ENCODE measurements at regions not wholly inside any gene's neighbourhood (a gene's known extent, or its start where the extent isn't known, plus 50 kb on each side); places are given as distances from the start of the nearest gene placed in this dataset.

DNA sequence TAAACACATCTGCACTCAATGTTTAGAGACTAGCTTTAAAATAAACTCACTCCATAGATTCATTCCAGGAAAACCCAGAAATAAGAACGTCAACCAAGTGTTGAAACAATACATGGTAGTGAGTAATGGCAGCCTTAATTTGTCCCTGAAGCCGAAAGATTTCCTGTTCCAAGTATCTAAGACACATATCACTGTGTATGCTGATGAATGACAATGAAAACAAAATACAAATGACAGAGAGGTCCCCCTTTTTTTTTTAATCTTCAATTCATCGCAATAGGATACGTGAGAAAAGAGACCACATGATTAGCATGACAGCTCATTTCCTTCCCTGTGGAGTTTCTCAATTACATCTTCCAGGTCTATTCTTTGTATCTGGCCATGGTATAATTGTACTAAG is 160.5 kb upstream of the STK17B start:
- no peak for DNase-seq (ENCODE audit: unreplicated experiment)
- Mint-ChIP-seq H3K4me1 (ENCODE audit: insufficient read depth, unreplicated experiment) (peaks cover 9% of the 10 kb centered on the region), H3K27me3 (ENCODE audit: insufficient read depth, unreplicated experiment) (no peaks in the 10 kb centered on the region), H3K27ac (ENCODE audit: low read depth, unreplicated experiment) (no peak overlapping the region), H3K36me3 (ENCODE audit: insufficient read depth, unreplicated experiment) (no peaks in the 10 kb centered on the region), H3K9me3 (ENCODE audit: unreplicated experiment) (no peaks in the 10 kb centered on the region), H3K4me3 (ENCODE audit: unreplicated experiment) (no peak overlapping the region)
- POLR2A ChIA-PET, result no interaction called here
- TF ChIP-seq CTCF (IDR thresholded peaks at IDR 0.05; ENCODE audit: unreplicated experiment), result no peak
- no TSS peak for BruUV-seq (replicated peaks)
- intact Hi-C loops (cut with micrococcal nuclease), result loop anchor here (10.0 kb wide), 1 partner anchor 167 kb away; no protein-coding TSS in a partner anchor
- CTCF ChIA-PET, result interaction anchor here (0.6 to 1.6 kb wide), 3 partner anchors 122 to 254 kb away, joined by 3 to 5 read pairs (median 3); no protein-coding TSS in a partner anchor

GRCh38 chr2:196333397-196333796 is 162.0 kb upstream of the STK17B start:
- H3K4me3 Mint-ChIP-seq (ENCODE audit: unreplicated experiment), result no peak overlapping the region
- CTCF ChIA-PET, result no interaction called here
- BruUV-seq (replicated peaks), result no TSS peak
- H3K36me3 Mint-ChIP-seq (ENCODE audit: insufficient read depth, unreplicated experiment), result no peaks in the 10 kb centered on the region
- TF ChIP-seq CTCF (IDR thresholded peaks at IDR 0.05; ENCODE audit: unreplicated experiment), result no peak
- H3K27me3 Mint-ChIP-seq (ENCODE audit: insufficient read depth, unreplicated experiment), result no peaks in the 10 kb centered on the region
- no peak for DNase-seq (ENCODE audit: unreplicated experiment)
- no peak overlapping the region for H3K27ac Mint-ChIP-seq (ENCODE audit: low read depth, unreplicated experiment)
- intact Hi-C loops (cut with micrococcal nuclease), result loop anchor here (10.0 kb wide), 1 partner anchor 169 kb away; no protein-coding TSS in a partner anchor
- peaks cover 9% of the 10 kb centered on the region for H3K4me1 Mint-ChIP-seq (ENCODE audit: insufficient read depth, unreplicated experiment)
- POLR2A ChIA-PET, result no interaction called here
- H3K9me3 Mint-ChIP-seq (ENCODE audit: unreplicated experiment), result no peaks in the 10 kb centered on the region

DNA sequence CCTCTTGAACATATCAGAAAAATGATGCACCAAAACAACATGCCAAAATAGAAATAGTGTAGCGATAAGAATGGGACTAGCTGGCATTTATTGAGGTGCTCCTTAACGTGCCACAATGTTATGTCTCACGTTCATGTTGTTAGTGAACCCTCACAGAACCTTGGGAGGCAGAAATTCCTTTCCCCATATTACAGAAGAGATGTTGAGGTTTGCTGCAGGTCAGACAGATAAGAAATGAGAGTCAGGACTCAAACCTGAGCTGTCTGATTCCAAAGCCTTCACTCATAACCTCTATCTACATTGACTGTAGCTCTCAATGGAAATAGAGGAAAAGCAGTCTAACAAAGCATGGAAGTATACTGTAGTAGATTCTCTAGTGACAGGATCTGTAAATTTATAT is 163.3 kb upstream of the STK17B start:
- no peak overlapping the region for H3K27ac Mint-ChIP-seq (ENCODE audit: low read depth, unreplicated experiment)
- CTCF ChIA-PET, result interaction anchor here (0.6 to 1.4 kb wide), 5 partner anchors 34 to 266 kb away, joined by 3 to 11 read pairs (median 3); partner anchors contain the start of gene DNAH7

GRCh38 chr2:196335221-196335634 is 163.8 kb upstream of the STK17B start:
- intact Hi-C loops (cut with micrococcal nuclease), result loop anchor here (10.0 kb wide), 1 partner anchor 170 kb away; no protein-coding TSS in a partner anchor
- DNase-seq (ENCODE audit: unreplicated experiment), result peak; percentile 42
- CTCF ChIA-PET, result interaction anchor here (0.7 to 1.4 kb wide), 4 partner anchors 34 to 856 kb away, joined by 3 to 11 read pairs (median 4); no protein-coding TSS in a partner anchor
- BruUV-seq (replicated peaks), result no TSS peak
- Mint-ChIP-seq H3K4me3 (ENCODE audit: unreplicated experiment) (no peak overlapping the region), H3K27me3 (ENCODE audit: insufficient read depth, unreplicated experiment) (no peaks in the 10 kb centered on the region), H3K27ac (ENCODE audit: low read depth, unreplicated experiment) (no peak overlapping the region), H3K9me3 (ENCODE audit: unreplicated experiment) (no peaks in the 10 kb centered on the region), H3K36me3 (ENCODE audit: insufficient read depth, unreplicated experiment) (no peaks in the 10 kb centered on the region), H3K4me1 (ENCODE audit: insufficient read depth, unreplicated experiment) (peaks cover 9% of the 10 kb centered on the region)
- no peak for TF ChIP-seq CTCF (IDR thresholded peaks at IDR 0.05; ENCODE audit: unreplicated experiment)
- POLR2A ChIA-PET, result no interaction called here

More for the DNA sequence above, 163.3 kb upstream of the STK17B start:
- H3K27me3 Mint-ChIP-seq (ENCODE audit: insufficient read depth, unreplicated experiment), result no peaks in the 10 kb centered on the region
- BruUV-seq (replicated peaks), result no TSS peak
- no peak for TF ChIP-seq CTCF (IDR thresholded peaks at IDR 0.05; ENCODE audit: unreplicated experiment)
- no peaks in the 10 kb centered on the region for H3K9me3 Mint-ChIP-seq (ENCODE audit: unreplicated experiment)
- intact Hi-C loops (cut with micrococcal nuclease), result loop anchor here (10.0 kb wide), 1 partner anchor 170 kb away; no protein-coding TSS in a partner anchor
- no peaks in the 10 kb centered on the region for H3K36me3 Mint-ChIP-seq (ENCODE audit: insufficient read depth, unreplicated experiment)
- POLR2A ChIA-PET, result no interaction called here
- peaks cover 9% of the 10 kb centered on the region for H3K4me1 Mint-ChIP-seq (ENCODE audit: insufficient read depth, unreplicated experiment)
- DNase-seq (ENCODE audit: unreplicated experiment), result no peak
- no peak overlapping the region for H3K4me3 Mint-ChIP-seq (ENCODE audit: unreplicated experiment)
